Neuron (in vitro differentiated cells): ENCODE measurements at regions not wholly inside any gene's neighbourhood (a gene's known extent, or its start where the extent isn't known, plus 50 kb on each side); places are given as distances from the start of the nearest gene placed in this dataset.

Experiments used
- H2AFZ ChIP-seq: one replicate; pipeline ENCODE4 v1.6.1; 2013; ENCODE audit warnings: low read depth, mild to moderate bottlenecking, inconsistent platforms, low read length, moderate library complexity
- H3K27me3 ChIP-seq: one replicate; pipeline ENCODE4 v1.6.1; 2013; ENCODE audit warnings: low read length; ENCODE audit not compliant: insufficient read depth
- H3K36me3 ChIP-seq: one replicate; pipeline ENCODE4 v1.6.1; 2013; ENCODE audit warnings: low read length; ENCODE audit not compliant: insufficient read depth
- H3K4me1 ChIP-seq: one replicate; pipeline ENCODE4 v1.6.1; 2013; ENCODE audit warnings: low read length; ENCODE audit not compliant: insufficient read depth
- H3K4me3 ChIP-seq: 2 replicates; pipeline ENCODE4 v1.5.1; 2013; ENCODE audit warnings: mild to moderate bottlenecking, low read length, moderate library complexity
- H3K9me3 ChIP-seq: one replicate; pipeline ENCODE4 v1.6.1; 2013; ENCODE audit warnings: low read length

DNA sequence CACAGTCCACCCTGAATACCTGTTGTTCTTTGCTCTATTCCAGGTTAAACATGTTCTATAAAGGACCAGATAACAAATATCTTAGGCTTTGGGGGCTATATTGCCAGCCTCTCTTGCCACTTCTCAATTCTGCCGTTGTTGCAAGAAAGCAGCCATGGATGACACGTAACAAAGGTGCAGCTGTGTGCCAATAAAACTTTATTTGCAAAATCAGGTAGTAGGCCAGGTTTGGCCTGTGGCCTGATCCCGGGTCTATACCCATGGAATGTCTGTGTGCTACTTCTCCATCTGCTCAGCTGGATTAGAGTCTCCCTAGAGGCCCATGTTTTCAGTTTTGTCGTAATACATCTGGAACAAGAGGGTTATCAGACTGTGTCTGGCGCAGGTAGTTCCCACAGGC, 175.3 kb upstream of the KCNG1 start:
- no peaks in the 10 kb centered on the region for H3K4me1 ChIP-seq
- H3K27me3 ChIP-seq, result no peaks in the 10 kb centered on the region
- H3K36me3 ChIP-seq, result no peaks in the 10 kb centered on the region
- H3K4me3 ChIP-seq, result no peak overlapping the region
- no peaks in the 10 kb centered on the region for H3K9me3 ChIP-seq
- H2AFZ ChIP-seq, result no peak overlapping the region

DNA sequence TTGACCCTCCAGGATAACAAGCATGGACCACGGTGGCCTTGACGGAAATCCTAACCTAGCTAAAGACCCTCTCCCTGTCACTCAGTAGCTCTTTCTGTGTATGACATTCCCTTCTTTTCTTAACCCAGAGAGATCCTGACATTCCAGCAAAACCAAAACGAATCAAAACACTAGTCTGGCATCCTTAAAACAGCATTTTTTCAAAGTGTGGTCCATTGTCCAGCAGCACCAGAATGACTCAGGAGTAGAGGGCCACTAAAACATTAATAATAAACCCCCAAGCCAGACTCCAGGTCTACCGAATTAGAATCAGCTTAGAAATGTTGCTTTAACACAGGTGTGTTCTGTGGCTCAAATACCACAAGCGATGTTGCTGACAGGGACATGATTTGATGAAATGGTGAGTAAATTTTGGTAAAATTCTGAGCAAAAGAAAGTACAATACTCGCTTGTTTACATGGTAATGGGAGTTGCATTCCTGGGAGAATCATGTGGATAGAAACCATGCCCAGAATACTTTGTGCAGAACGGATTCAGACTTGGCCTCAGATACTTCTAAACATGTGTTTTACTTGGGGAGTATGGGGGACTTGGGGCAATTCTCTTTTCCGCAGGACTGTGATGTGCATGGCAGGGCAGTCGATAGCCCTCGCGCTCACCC, 174.2 kb upstream of the KCNG1 start:
- no peaks in the 10 kb centered on the region for H3K4me1 ChIP-seq
- no peaks in the 10 kb centered on the region for H3K36me3 ChIP-seq
- H3K9me3 ChIP-seq, result no peaks in the 10 kb centered on the region
- no peaks in the 10 kb centered on the region for H3K27me3 ChIP-seq
- no peak overlapping the region for H2AFZ ChIP-seq
- no peak overlapping the region for H3K4me3 ChIP-seq

DNA sequence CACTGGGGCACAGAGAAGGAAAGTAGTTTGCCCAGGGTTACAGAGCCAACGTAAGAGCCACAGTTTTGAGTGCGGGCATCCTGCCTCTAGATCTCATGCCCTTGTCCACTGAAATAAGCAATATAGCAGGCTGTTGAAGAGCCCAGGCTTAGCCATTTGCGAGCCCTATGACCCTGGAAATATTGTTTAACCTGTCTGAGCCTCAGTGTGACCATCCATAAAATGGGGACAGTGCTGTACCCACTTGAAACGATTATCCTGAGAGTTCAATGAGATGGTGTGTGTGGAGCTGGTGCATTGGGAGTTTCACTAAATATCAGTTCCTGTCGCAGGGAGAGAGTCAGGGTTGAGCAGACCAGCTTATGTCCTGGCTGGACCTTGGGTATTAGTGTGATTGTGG, 173.1 kb upstream of the KCNG1 start:
- Histone ChIP-seq H3K4me3 (no peak overlapping the region), H3K27me3 (no peaks in the 10 kb centered on the region), H2AFZ (no peak overlapping the region), H3K4me1 (peaks cover under 1% of the 10 kb centered on the region), H3K36me3 (no peaks in the 10 kb centered on the region), H3K9me3 (no peaks in the 10 kb centered on the region)

DNA sequence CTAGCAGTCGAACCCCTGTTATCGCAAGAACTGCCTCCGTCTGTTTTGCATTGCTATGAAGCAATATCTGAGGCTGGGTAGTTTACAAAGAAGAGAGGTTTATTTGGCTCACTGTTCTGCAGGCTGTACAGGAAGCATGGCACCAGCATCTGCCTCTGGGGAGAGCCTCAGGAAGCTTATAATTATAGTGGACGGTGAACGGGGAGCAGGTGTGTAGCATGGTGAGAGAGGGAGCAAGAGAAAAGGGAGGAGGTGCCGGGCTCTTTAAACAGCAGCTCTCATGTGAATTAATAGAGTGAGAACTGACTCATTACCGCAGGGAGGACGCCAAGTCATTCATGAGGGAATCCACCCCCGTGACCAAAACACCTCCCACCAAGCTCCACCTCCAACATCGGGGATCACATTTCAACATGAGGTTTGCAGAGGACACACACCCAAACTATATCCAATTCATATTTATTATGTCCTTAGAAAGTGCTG, 172.6 kb upstream of the KCNG1 start:
- Histone ChIP-seq H3K27me3 (no peaks in the 10 kb centered on the region), H3K36me3 (no peaks in the 10 kb centered on the region), H3K4me1 (peaks cover 6% of the 10 kb centered on the region), H3K4me3 (no peak overlapping the region), H2AFZ (no peak overlapping the region), H3K9me3 (no peaks in the 10 kb centered on the region)

DNA sequence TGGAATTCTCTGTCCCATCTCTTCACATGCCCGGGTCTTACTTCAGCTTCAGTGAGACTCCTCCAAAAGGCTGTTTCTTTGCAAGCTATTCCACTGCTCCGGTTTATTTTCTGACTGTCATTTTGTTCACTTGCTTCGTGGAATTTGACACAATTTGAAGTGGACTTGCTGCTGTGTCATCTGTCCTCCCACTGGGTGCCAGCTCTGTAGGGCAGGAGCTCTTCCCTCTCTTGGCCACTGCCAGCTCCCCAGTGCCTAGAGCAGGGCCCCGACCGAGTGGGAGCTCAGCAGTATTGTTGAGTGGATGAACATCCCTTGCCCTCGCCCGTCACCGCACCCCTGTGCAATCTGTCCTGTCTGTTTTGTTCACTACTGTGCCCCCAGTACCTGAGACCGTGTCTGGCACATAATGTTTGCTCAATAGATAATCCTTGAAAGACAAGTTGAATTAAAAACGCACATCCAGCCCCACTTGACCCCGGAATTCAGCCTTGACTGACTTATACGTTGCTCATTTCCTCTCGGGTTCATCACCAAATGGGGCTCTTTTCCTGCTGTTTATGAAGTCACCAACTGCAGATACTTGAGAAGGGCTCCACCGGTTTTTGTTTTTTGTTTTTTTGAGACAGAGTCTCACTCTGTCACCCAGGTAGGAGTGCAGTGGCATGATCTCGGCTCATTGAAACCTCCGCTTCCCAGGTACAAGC, 170.3 kb upstream of the KCNG1 start:
- Histone ChIP-seq H3K27me3 (no peaks in the 10 kb centered on the region), H3K4me3 (no peak overlapping the region), H3K9me3 (no peaks in the 10 kb centered on the region), H3K36me3 (no peaks in the 10 kb centered on the region), H2AFZ (no peak overlapping the region), H3K4me1 (peaks cover 11% of the 10 kb centered on the region)

DNA sequence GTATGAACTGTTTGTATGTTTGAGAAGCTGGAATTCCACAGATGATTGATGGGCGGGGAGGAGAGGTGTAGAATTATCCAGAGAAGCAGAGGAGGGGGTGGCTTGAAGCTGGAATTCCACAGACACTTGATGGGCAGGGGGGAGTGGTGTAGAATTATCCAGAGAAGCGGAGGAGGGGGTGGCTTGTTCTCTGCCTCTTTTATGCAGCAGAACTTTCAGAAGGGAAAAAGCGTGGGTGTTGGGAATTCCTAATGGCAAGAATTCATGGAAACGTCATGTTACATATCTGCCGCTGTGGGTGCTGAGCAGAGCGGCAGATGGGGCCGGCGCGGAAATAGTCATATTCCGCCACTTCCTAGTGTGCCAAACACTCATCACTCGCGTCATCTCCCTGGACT, 167.9 kb upstream of the KCNG1 start:
- Histone ChIP-seq H3K27me3 (no peaks in the 10 kb centered on the region), H3K4me1 (peaks cover 21% of the 10 kb centered on the region), H3K4me3 (no peak overlapping the region), H3K9me3 (no peaks in the 10 kb centered on the region), H2AFZ (no peak overlapping the region), H3K36me3 (no peaks in the 10 kb centered on the region)

DNA sequence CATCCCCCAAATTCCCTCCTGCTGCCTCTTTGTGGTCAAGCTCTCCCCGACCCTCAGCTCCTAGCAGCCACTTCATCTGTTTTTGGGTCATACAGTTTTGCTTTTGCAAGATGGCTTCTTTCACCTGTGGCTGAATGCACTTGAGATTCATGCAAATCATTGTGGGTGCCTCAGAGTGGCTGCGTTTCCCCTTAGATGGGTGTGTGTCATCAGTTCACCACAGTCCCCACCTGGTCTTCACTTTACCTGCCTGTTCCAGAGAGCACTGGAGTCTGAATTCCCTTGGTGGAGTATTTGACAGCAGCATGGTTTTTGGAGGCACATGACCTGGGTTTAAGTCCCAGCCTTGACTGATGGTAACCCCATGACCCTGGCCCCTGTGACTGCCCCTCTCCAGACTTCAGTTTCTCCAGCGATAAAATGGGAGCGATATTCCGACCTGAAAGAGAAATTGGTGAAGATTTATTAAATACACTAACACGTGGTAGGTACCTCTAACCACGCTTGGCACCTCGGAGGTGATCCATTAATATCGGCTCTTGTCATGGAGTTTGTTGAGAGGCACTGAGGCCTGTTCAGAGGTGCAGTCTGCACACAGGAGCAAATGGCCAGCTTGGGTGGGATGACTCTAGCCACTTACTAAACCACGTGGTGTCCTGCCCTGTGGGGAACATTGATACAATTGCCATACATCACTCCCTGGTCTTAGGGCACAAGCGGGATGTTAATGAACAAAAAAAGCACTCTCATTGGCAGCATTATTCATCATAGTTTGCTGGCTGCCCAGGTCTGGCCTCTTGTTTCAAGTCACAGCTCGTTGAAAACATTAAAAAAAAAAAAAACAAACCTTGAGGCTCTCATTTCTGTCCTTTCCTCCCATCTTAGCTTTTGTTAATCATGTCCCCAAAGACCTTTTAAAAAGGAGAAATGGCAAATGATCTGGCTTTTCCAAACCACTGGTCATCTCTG, 167.2 kb upstream of the KCNG1 start:
- H3K4me1 ChIP-seq, result peaks cover 21% of the 10 kb centered on the region
- H3K27me3 ChIP-seq, result no peaks in the 10 kb centered on the region
- H3K9me3 ChIP-seq, result no peaks in the 10 kb centered on the region
- no peak overlapping the region for H2AFZ ChIP-seq
- no peak overlapping the region for H3K4me3 ChIP-seq
- H3K36me3 ChIP-seq, result no peaks in the 10 kb centered on the region

DNA sequence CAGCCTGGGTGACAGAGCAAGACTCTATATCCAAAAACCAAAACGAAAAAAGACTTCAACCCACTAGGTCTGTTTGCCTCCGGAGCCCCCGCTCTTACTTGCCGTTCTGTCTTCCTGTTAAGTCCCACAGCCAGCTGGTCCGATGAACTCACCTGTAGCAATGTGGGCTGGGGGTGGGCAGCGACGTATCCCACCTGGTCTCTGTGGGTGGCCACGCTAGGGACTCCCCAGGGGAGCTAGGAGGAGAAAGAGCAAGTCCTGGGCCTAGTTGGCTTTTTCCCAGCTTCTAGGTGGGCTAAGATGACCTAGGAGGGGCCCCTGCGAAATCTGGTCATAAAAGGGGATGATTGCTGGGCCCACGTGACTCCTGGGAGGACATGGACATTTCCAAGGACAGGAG, 166.0 kb upstream of the KCNG1 start:
- H3K4me3 ChIP-seq, result no peak overlapping the region
- no peaks in the 10 kb centered on the region for H3K36me3 ChIP-seq
- no peaks in the 10 kb centered on the region for H3K9me3 ChIP-seq
- H3K4me1 ChIP-seq, result peaks cover 21% of the 10 kb centered on the region
- H3K27me3 ChIP-seq, result no peaks in the 10 kb centered on the region
- no peak overlapping the region for H2AFZ ChIP-seq

DNA sequence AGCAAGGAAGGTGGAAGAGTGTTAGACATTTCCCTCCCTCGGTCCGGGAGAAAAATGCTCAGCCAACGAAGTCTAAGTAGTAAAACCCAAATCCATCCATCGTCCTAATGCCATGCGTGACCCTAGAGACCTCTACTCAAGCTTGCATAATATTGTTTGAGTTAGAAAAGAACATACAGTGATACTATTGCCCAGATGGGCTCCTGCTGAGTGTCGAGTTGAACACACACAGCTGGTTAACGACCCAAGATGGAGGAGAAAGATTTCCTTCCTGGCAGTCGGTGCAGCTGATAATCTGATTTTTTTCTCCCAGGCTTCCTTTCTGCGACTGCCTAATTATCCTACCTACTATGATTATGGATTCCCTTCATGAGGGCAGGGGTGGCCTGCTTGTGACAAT, 164.4 kb upstream of the KCNG1 start:
- no peaks in the 10 kb centered on the region for H3K36me3 ChIP-seq
- no peaks in the 10 kb centered on the region for H3K9me3 ChIP-seq
- no peak overlapping the region for H2AFZ ChIP-seq
- H3K4me3 ChIP-seq, result no peak overlapping the region
- peaks cover 26% of the 10 kb centered on the region for H3K4me1 ChIP-seq
- H3K27me3 ChIP-seq, result no peaks in the 10 kb centered on the region

DNA sequence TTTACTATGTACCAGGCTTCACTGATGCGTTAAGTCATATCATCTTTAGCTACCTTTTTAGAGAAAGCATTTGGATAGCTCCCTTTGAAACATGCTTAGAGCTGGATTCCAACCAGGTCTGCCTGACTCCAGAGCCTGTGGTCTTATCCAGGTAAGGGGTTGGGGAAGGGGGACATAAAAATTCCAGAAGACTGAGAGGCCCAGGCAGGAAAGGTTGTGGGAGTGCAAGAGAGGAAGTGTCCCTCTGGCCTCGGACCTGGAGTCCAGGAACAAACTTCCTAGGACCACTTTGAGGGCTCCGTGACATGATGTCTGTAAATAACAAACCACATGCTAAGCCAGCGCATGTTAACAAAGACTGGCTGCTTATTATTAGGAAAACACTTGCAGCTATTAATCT, 163.0 kb upstream of the KCNG1 start:
- Histone ChIP-seq H3K27me3 (no peaks in the 10 kb centered on the region), H2AFZ (no peak overlapping the region), H3K4me3 (no peak overlapping the region), H3K36me3 (no peaks in the 10 kb centered on the region), H3K4me1 (peaks cover 24% of the 10 kb centered on the region), H3K9me3 (no peaks in the 10 kb centered on the region)

DNA sequence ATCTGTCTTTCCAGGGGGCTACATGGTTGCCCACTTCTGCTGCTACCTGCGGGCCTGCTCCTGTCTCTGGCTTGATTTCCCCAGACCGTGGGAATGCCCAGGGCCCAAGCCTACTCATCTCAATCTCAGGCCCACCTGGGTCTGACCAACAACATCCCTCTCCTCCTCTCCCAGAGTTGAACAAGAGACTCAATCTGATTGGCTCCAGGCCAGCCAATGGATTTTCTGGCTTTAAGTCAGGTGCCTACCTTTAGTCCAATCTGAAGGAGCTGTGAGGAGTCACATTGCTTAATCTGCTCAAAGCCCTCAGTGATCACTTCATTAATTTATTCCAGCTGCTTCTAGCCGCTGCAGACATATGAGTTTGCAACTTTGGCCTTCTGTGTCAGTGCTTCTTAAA, 162.4 kb upstream of the KCNG1 start:
- H3K36me3 ChIP-seq, result no peaks in the 10 kb centered on the region
- H2AFZ ChIP-seq, result no peak overlapping the region
- H3K4me3 ChIP-seq, result no peak overlapping the region
- H3K9me3 ChIP-seq, result no peaks in the 10 kb centered on the region
- H3K4me1 ChIP-seq, result peaks cover 18% of the 10 kb centered on the region
- H3K27me3 ChIP-seq, result no peaks in the 10 kb centered on the region

DNA sequence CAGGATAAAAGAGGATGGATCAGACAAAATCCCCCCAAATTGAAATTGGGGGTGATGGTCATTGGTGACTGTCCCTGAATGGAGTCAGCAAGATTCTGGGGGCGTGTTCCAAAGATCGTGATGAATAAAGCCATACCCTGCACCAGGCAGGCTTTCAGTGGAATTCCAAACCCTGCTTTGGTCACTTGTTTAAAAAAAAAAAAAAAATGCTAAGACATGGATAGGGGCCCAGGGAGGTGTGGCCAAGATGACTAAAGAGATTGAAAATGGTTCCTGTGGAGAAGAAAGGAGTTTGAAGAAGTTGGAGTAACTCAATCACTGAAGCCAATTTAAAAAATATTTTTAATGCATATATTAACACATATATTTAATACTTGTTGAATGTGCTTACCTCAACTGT, 161.4 kb upstream of the KCNG1 start:
- Histone ChIP-seq H2AFZ (no peak overlapping the region), H3K9me3 (no peaks in the 10 kb centered on the region), H3K4me3 (no peak overlapping the region), H3K36me3 (no peaks in the 10 kb centered on the region), H3K4me1 (peaks cover 16% of the 10 kb centered on the region), H3K27me3 (no peaks in the 10 kb centered on the region)

DNA sequence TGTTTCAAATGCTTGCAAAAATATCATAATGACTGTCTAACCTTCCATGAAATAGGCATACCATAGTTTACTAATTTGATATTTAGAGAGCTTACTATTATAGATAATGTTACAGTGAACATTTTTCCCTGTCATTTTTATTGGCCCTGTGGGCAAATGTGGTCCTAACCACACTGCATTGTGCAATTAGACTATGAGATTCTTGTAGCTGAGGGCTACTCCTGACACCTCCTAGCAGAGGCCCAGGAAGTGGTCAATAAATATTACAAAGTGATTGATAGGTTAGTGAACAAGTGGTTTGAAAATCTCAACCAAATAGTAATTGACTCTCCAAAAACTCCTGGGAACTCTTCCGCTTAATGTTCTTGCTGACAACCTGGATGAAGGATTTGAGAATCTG, 160.5 kb upstream of the KCNG1 start:
- H3K9me3 ChIP-seq, result no peaks in the 10 kb centered on the region

More for the DNA sequence above, 160.5 kb upstream of the KCNG1 start:
- peaks cover 16% of the 10 kb centered on the region for H3K4me1 ChIP-seq
- H3K4me3 ChIP-seq, result no peak overlapping the region
- H2AFZ ChIP-seq, result no peak overlapping the region
- no peaks in the 10 kb centered on the region for H3K27me3 ChIP-seq
- H3K36me3 ChIP-seq, result no peaks in the 10 kb centered on the region
